Gastrocnemius medialis (tissue), 4 donors: ENCODE measurements at regions not wholly inside any gene's neighbourhood (a gene's known extent, or its start where the extent isn't known, plus 50 kb on each side); places are given as distances from the start of the nearest gene placed in this dataset.

Experiments used
- ATAC-seq, 2 donors: fragments of 150-250 bp; one replicate each; pipeline ENCODE4 v1.9.1; 2016
- DNase-seq, 2 donors: peaks; one replicate each; pipeline ENCODE4 v3.0.0-alpha.2; 2019
- H3K27ac ChIP-seq, 4 donors: fragments of 200-600 bp; sonication (generic); 1 replicate in 1 of 4; 2 replicates in 3 of 4; pipeline ENCODE4 v1.5.1; 2016 to 2018; ENCODE audit warnings: mild to moderate bottlenecking in 2 of 4, moderate library complexity in 1 of 4
- H3K27me3 ChIP-seq, 3 donors: fragments of 200-600 bp; sonication (generic) in 2 of 3; 1 replicate in 1 of 3; 2 replicates in 2 of 3; pipeline versions ENCODE4 v1.5.1 to v1.6.0; 2016 to 2019; ENCODE audit warnings: mild to moderate bottlenecking in 1 of 3, moderate library complexity in 1 of 3
- H3K36me3 ChIP-seq, 2 donors: fragments of 200-600 bp; sonication (generic) in 1 of 2; one replicate each; pipeline ENCODE4 v1.5.1; 2017 to 2018
- H3K4me1 ChIP-seq, 2 donors: fragments of 200-600 bp; sonication (generic) in 1 of 2; one replicate each; pipeline ENCODE4 v1.5.1; 2016 to 2017; ENCODE audit warnings: mild to moderate bottlenecking in 2 of 2
- H3K4me3 ChIP-seq, 4 donors: fragments of 200-600 bp; sonication (generic) in 3 of 4; 1 replicate in 1 of 4; 2 replicates in 3 of 4; pipeline ENCODE4 v1.5.1; 2016 to 2019; ENCODE audit warnings: mild to moderate bottlenecking in 2 of 4
- H3K9me3 ChIP-seq, 3 donors: fragments of 200-600 bp; sonication (generic) in 2 of 3; 1 replicate in 1 of 3; 2 replicates in 2 of 3; pipeline ENCODE4 v1.5.1; 2016 to 2019
- CTCF ChIP-seq, 5 experiments: fragments of 450-650 bp in 3 of 5; fragments of 200-600 bp in 2 of 5; sonication (generic) in 2 of 5; IDR thresholded peaks in 4 of 5; conservative IDR thresholded peaks in 1 of 5; 1 replicate in 4 of 5; 2 replicates in 1 of 5; pipeline ENCODE4 v1.5.1; 2016 to 2019; ENCODE audit warnings: antibody characterized with exemption in 5 of 5, mild to moderate bottlenecking in 3 of 5, moderate library complexity in 3 of 5
- POLR2A ChIP-seq, 2 donors: fragments of 450-650 bp; IDR thresholded peaks; one replicate each; pipeline ENCODE4 v1.6.1; 2017; ENCODE audit warnings: antibody characterized with exemption in 2 of 2, mild to moderate bottlenecking in 2 of 2, moderate library complexity in 2 of 2
- in situ Hi-C, 4 donors: fragments of 200-750 bp; cut with MboI; loops; one replicate each; pipeline versions ENCODE4 v1.15.0 to v1.8.0; 2017; ENCODE audit warnings: low sequenced_read_pairs in 4 of 4
- intact Hi-C: fragments of 100-400 bp; cut with DNase I; formaldehyde crosslinking; loops from one replicate; pipeline ENCODE4 v1.15.1; 2023; ENCODE audit warnings: low total_unique reads

- Histone ChIP-seq H3K4me3 (no peak overlapping the region), H3K27ac (no peak overlapping the region), H3K4me1 (no peaks in the 10 kb centered on the region), H3K27me3 (no peaks in the 10 kb centered on the region), H3K9me3 (no peaks in the 10 kb centered on the region), H3K36me3 (no peaks in the 10 kb centered on the region)
- DNase-seq (no peak), ATAC-seq (no peak)
- intact Hi-C loops: no loop called here
- TF ChIP-seq POLR2A (IDR thresholded peaks at IDR 0.05): no peak
- no peak for TF ChIP-seq CTCF (IDR thresholded peaks at IDR 0.05 in 4 of 5, conservative IDR thresholded peaks at IDR 0.05 in 1 of 5)
- in situ Hi-C loops: no loop called here
Measured at GRCh38 chr2:12004713-12005112, 258.3 kb downstream of the LPIN1 start.

- Histone ChIP-seq H3K9me3 (no peaks in the 10 kb centered on the region), H3K27me3 (no peaks in the 10 kb centered on the region), H3K4me3 (no peak overlapping the region), H3K36me3 (no peaks in the 10 kb centered on the region), H3K4me1 (no peaks in the 10 kb centered on the region), H3K27ac (no peak overlapping the region)
- in situ Hi-C loops (no loop called here), intact Hi-C loops (no loop called here)
- ATAC-seq: no peak
- TF ChIP-seq CTCF (IDR thresholded peaks at IDR 0.05 in 4 of 5, conservative IDR thresholded peaks at IDR 0.05 in 1 of 5) (no peak), POLR2A (IDR thresholded peaks at IDR 0.05) (no peak)
- DNase-seq: no peak
Measured at GRCh38 chr2:12005886-12006681, 259.7 kb downstream of the LPIN1 start.

GRCh38 chr2:12006850-12007249 lies 260.4 kb downstream of the LPIN1 start:
- in situ Hi-C loops (no loop called here), intact Hi-C loops (no loop called here)
- no peak for TF ChIP-seq POLR2A (IDR thresholded peaks at IDR 0.05)
- no peak for TF ChIP-seq CTCF (IDR thresholded peaks at IDR 0.05 in 4 of 5, conservative IDR thresholded peaks at IDR 0.05 in 1 of 5)
- Histone ChIP-seq H3K9me3 (no peaks in the 10 kb centered on the region), H3K27ac (no peak overlapping the region), H3K4me3 (no peak overlapping the region), H3K36me3 (no peaks in the 10 kb centered on the region), H3K27me3 (no peaks in the 10 kb centered on the region), H3K4me1 (no peaks in the 10 kb centered on the region)
- ATAC-seq: no peak
- DNase-seq: no peak

GRCh38 chr2:12007282-12007681 lies 260.9 kb downstream of the LPIN1 start:
- Histone ChIP-seq H3K36me3 (no peaks in the 10 kb centered on the region), H3K9me3 (no peaks in the 10 kb centered on the region), H3K27ac (no peak overlapping the region), H3K4me1 (no peaks in the 10 kb centered on the region), H3K27me3 (no peaks in the 10 kb centered on the region), H3K4me3 (no peak overlapping the region)
- no peak for ATAC-seq
- TF ChIP-seq CTCF (IDR thresholded peaks at IDR 0.05 in 4 of 5, conservative IDR thresholded peaks at IDR 0.05 in 1 of 5) (no peak), POLR2A (IDR thresholded peaks at IDR 0.05) (no peak)
- intact Hi-C loops (no loop called here), in situ Hi-C loops (no loop called here)
- DNase-seq: no peak
